Tibial artery (tissue), 4 donors: ENCODE measurements at regions not wholly inside any gene's neighbourhood (a gene's known extent, or its start where the extent isn't known, plus 50 kb on each side); places are given as distances from the start of the nearest gene placed in this dataset.

Experiments used
- DNase-seq, 2 donors: peaks; one replicate each; pipeline ENCODE4 v3.0.0-alpha.2; 2019
- H3K27ac ChIP-seq, 2 donors: fragments of 200-600 bp; sonication (generic) in 1 of 2; 1 replicate in 1 of 2; 2 replicates in 1 of 2; pipeline ENCODE4 v1.5.1; 2018 to 2019; ENCODE audit warnings: mild to moderate bottlenecking in 1 of 2
- H3K27me3 ChIP-seq, 2 donors: fragments of 200-600 bp; sonication (generic) in 1 of 2; one replicate each; pipeline versions ENCODE4 v1.5.1 to v1.6.0; 2016 to 2019
- H3K36me3 ChIP-seq, 3 donors: fragments of 200-600 bp; sonication (generic) in 2 of 3; one replicate each; pipeline ENCODE4 v1.5.1; 2016 to 2019; ENCODE audit warnings: mild to moderate bottlenecking in 2 of 3
- H3K4me1 ChIP-seq, 4 donors: fragments of 200-600 bp; sonication (generic) in 2 of 4; 1 replicate in 3 of 4; 2 replicates in 1 of 4; pipeline ENCODE4 v1.5.1; 2016 to 2019
- H3K4me3 ChIP-seq, 2 donors: fragments of 200-600 bp; sonication (generic) in 1 of 2; 1 replicate in 1 of 2; 2 replicates in 1 of 2; pipeline ENCODE4 v1.5.1; 2018 to 2019; ENCODE audit warnings: mild to moderate bottlenecking in 2 of 2
- H3K9me3 ChIP-seq, 3 donors: fragments of 200-600 bp; sonication (generic) in 1 of 3; one replicate each; pipeline ENCODE4 v1.5.1; 2016 to 2019
- intact Hi-C: fragments of 100-400 bp; cut with DNase I; formaldehyde crosslinking; loops from one replicate; pipeline ENCODE4 v1.15.0; 2023; ENCODE audit warnings: low total_unique reads
- TF ChIP-seq, protein P1 (sequence below), 2 experiments: fragments of 200-600 bp in 1 of 2; fragments of 450-650 bp in 1 of 2; IDR thresholded peaks; one replicate each; pipeline ENCODE4 v1.5.1; 2017 to 2019; ENCODE audit warnings: antibody characterized with exemption in 2 of 2, mild to moderate bottlenecking in 1 of 2, moderate library complexity in 1 of 2

GRCh38 chr21:35265170-35265877, 216.2 kb upstream of the RUNX1 start:
- TF ChIP-seq, protein P1, sequence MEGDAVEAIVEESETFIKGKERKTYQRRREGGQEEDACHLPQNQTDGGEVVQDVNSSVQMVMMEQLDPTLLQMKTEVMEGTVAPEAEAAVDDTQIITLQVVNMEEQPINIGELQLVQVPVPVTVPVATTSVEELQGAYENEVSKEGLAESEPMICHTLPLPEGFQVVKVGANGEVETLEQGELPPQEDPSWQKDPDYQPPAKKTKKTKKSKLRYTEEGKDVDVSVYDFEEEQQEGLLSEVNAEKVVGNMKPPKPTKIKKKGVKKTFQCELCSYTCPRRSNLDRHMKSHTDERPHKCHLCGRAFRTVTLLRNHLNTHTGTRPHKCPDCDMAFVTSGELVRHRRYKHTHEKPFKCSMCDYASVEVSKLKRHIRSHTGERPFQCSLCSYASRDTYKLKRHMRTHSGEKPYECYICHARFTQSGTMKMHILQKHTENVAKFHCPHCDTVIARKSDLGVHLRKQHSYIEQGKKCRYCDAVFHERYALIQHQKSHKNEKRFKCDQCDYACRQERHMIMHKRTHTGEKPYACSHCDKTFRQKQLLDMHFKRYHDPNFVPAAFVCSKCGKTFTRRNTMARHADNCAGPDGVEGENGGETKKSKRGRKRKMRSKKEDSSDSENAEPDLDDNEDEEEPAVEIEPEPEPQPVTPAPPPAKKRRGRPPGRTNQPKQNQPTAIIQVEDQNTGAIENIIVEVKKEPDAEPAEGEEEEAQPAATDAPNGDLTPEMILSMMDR (IDR thresholded peaks at IDR 0.05) = no peak
- Histone ChIP-seq H3K36me3 (no peaks in the 10 kb centered on the region), H3K9me3 (no peaks in the 10 kb centered on the region), H3K4me3 (no peak overlapping the region), H3K27me3 (no peaks in the 10 kb centered on the region), H3K27ac (no peak overlapping the region), H3K4me1 (no peaks in the 10 kb centered on the region)
- no peak for DNase-seq
- intact Hi-C loops = no loop called here

- Histone ChIP-seq H3K36me3 (no peaks in the 10 kb centered on the region), H3K4me3 (no peak overlapping the region), H3K9me3 (no peaks in the 10 kb centered on the region), H3K4me1 (peaks cover 0 to 18% (median 8%) of the 10 kb centered on the region in 4 donors), H3K27me3 (no peaks in the 10 kb centered on the region), H3K27ac (no peak overlapping the region)
- DNase-seq = no peak
- intact Hi-C loops = no loop called here
- TF ChIP-seq, protein P1 (IDR thresholded peaks at IDR 0.05) = no peak
Measured at GRCh38 chr21:35259457-35259856, 210.4 kb upstream of the RUNX1 start.

- Histone ChIP-seq H3K27me3 (no peaks in the 10 kb centered on the region), H3K4me1 (peaks cover 0 to 18% (median 8%) of the 10 kb centered on the region in 4 donors), H3K36me3 (no peaks in the 10 kb centered on the region), H3K4me3 (no peak overlapping the region), H3K9me3 (no peaks in the 10 kb centered on the region), H3K27ac (no peak overlapping the region)
- DNase-seq = no peak
- intact Hi-C loops = no loop called here
- TF ChIP-seq, protein P1 (IDR thresholded peaks at IDR 0.05) = no peak
Measured at GRCh38 chr21:35258521-35258920, 209.4 kb upstream of the RUNX1 start.

- H3K4me1 ChIP-seq = peaks cover 0 to 18% (median 8%) of the 10 kb centered on the region in 4 donors
- H3K4me3 ChIP-seq = no peak overlapping the region
- TF ChIP-seq, protein P1 (IDR thresholded peaks at IDR 0.05) = no peak
- no peaks in the 10 kb centered on the region for H3K36me3 ChIP-seq
- no peaks in the 10 kb centered on the region for H3K9me3 ChIP-seq
- no peaks in the 10 kb centered on the region for H3K27me3 ChIP-seq
- peak overlapping the region; percentile 35 to 48 for H3K27ac ChIP-seq
- DNase-seq = peak; percentile 72 to 76
- intact Hi-C loops = no loop called here
Measured at GRCh38 chr21:35257413-35257812, 208.3 kb upstream of the RUNX1 start.

DNA sequence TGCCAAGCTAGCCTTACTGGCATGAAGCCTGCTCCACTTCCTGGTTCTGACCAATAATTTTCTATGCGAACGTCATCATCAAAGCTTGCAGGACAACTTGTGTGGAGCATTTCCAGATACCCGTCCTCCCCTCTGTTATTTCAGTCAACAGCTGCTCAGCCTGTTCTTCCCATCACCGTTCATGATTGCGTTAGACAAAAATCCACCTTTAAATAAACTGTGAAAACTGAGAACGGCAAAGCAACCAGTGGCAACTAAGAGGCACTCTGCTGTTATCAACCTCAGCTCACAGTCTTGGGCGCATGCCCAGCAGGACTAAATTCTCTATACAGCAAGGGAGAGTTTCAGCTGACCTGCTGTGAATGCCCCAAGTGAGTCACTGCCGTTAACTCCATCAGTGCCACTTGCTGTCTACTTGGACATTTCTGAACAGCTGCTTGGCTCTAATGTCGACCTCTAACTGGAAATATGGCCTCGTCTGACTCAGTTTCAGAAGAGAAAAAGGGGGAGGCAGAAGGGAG, 207.4 kb upstream of the RUNX1 start:
- TF ChIP-seq, protein P1 (IDR thresholded peaks at IDR 0.05) = no peak
- Histone ChIP-seq H3K36me3 (no peaks in the 10 kb centered on the region), H3K27me3 (no peaks in the 10 kb centered on the region), H3K9me3 (no peaks in the 10 kb centered on the region), H3K4me1 (peaks cover 0 to 18% (median 8%) of the 10 kb centered on the region in 4 donors), H3K27ac (peak overlapping the region; percentile 35 to 48), H3K4me3 (peak overlapping the region in 1 of 2 donors; percentile 20)
- peak; percentile 68 to 84 for DNase-seq
- intact Hi-C loops = no loop called here
